SH-SY5Y (cell line): ENCODE measurements at regions not wholly inside any gene's neighbourhood (a gene's known extent, or its start where the extent isn't known, plus 50 kb on each side); places are given as distances from the start of the nearest gene placed in this dataset.

Source experiments
- GATA2 ChIP-seq: IDR thresholded peaks from 2 replicates; pipeline ENCODE4 v1.6.1; 2011; ENCODE audit warnings: mild to moderate bottlenecking, low read depth, low read length
- GATA3 ChIP-seq: IDR thresholded peaks from 2 replicates; pipeline ENCODE4 v1.6.1; 2011; ENCODE audit warnings: low read depth, mild to moderate bottlenecking, low read length, moderate library complexity

DNA sequence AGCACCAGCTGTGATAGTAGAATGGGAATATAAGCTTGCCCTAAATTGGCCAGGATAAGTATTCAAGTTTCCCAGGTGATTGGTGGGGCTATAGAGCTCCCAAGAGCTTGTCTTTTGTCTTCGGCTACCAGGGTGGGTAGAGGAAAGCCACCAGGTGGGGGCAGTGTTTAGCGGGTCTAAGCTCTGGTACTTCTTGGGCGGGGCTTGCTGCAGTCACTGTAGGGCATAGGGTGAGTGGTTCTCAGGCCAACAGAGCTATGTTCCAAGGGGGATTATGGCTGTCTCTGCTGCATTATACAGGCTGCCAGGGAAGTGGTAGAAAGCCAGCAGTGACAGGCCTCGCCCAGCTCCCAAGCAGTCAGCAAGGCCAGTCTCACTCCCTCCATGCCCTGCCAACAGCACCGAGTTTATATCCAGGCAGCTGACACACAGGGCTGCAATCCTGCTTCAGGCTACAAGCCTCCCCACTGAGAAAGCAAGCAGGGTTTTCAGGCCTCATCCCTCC is 110.7 kb downstream of the ZNF467 start:
- TF ChIP-seq GATA2 (no peak), GATA3 (no peak)

DNA sequence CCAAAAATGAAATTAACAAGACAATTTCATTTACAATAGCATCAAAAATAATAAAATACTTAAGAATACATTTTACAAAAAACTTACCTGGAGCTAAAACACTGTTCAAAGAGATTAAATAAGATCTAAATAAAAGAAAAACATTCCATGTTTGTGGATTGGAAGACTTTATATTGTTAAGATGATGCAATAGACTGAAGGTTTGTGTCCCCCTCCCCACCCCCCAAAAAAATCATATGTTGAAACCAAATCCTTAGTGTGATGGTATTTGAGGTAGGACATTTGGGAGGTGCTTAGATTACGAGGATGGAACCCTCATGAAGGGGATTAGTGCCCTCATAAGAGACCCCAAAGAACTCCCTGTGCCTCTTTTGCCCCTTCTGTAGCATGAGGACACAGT is 117.6 kb downstream of the ZNF467 start:
- no peak for TF ChIP-seq GATA2
- TF ChIP-seq GATA3 = no peak

DNA sequence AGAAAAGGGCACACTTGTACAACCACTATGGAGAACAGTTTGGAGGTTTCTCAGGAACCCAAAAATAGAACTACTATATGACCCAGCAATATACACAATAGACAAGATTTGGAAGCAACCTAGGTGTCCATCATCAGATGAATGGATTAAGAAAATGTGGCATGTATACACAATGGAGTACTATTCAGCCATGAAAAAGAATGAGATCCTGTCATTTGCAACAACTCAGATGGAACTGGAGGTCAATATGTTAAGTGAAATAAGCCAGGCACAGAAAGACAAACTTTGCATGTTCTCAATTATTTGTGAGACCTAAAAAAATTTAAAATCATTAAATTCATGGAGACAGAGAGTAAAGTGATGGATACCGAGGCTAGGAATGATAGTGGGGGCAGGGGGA is 118.8 kb downstream of the ZNF467 start:
- no peak for TF ChIP-seq GATA3
- TF ChIP-seq GATA2 = no peak

DNA sequence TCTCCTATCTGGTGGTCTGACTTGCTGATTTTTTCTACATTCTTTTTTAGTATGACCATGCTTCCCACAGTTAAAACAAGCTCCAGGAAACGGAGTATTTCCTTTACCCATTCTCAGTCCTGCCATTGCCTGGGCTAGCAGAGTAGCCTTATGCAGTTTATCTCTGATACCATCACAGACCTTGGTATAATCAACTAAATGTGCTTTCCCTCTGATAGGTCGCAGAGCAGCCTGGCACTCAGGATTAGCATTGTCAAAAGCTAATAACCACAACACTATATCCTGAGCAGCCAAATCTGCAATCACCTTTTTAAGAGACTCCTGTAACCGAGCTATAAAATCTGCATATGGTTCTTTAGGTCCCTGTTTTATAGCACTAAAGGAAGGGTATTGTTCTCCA is 123.2 kb downstream of the ZNF467 start:
- TF ChIP-seq GATA2 = peak; percentile 68

DNA sequence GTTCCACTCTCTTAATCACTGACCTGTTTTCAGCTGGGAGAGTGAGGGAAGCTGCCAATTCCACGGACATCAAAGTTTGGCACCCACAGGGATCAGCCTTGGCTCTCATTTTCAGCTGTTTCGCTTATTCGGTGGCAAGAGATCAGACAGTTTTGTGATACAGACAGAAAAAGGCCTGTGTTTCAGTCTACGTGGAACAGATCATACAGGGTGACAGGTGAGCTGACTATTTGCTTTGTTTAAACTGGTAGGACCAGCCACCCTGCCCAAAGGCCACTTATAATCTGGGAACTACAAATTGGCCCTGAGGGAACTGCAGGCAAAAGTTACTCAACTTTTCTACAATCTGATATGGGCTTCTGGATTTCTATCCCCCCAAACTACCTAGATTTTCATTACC is 128.6 kb downstream of the ZNF467 start:
- TF ChIP-seq GATA3 = no peak

DNA sequence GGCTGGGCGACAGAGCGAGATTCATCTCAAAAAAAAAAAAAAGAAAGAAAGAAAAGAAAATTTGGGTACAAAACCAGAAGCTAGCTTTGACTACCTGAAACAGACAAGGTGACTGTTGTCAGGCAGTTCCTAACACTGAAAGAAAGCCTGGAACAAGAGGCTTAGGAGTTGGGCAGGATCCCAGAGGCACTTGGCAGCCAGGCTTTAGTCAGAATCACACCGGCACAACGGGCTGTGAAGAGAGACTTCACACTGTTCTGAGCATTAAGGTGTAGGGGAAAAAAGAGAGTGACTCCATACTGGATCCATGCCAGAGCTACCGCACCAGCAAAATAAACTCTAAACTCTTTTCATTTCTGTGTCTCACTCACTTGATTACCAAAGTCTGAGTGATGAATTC is 130.8 kb downstream of the ZNF467 start:
- no peak for TF ChIP-seq GATA2
- TF ChIP-seq GATA3 = no peak

DNA sequence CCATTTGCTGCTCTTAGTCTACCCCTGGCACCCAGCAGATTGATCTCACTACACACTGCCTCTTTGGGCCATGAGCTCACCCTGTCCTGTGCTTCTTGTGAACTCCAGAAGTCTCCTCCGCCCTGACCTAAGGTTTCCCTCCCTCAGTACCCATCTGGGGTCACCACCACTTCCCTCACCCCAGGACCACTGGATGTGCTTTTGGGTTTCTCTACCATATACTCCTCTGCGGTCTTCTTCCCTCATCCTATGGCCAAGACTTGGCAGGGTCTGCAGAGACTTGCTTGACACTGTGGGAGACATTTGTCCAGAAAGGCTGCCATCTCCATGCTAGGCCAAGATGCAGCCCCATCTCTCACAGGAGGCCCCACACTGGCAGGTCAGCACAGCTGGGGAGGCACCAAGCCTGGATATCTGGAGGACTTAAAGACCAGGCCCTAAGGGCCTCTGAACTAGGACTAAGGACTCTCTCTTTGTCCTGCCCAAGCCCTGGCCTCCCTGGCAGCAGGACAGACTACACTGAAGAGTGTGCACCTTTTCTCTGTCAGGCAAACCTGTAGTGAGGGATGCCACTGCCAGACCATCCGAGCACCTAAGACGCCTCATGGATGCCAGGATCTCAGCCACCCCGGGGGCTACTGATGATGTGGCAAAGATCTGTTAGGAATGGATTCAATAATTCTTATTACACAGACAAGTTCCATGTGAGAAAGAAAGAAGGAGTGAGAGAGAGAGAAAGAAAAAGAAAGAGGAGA is 134.6 kb downstream of the ZNF467 start:
- no peak for TF ChIP-seq GATA2
- TF ChIP-seq GATA3 = no peak

DNA sequence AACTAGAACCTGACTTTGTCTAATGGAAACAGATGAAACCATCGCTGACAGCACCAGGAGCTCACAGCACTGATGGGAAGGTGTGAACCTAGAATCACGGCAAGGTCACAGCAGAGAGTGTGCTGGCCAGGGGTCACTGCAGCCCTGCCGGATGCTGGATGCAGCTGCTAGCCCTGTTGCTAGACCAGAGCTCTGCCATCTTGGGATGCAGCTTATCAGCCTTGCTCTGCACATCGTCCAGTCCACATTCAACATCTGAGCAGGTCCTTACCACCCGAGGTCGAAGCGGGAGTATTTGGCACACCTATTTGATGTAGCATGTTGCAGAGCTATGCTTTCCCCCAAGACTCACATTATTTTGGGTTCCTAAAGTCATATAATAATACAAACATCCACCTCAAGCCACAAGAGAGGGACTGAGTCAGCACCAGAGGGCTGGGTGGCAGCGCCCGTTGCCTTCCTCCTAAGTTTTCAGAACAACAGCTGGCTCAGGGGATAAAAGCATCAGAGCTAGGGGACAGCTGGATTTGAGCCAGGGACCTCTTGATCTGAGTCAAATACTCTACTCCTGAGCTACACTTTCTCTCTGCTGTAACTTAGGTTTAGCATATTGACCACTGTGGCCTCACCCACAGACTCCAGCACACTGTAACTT is 135.3 kb downstream of the ZNF467 start:
- TF ChIP-seq GATA3 = no peak
- no peak for TF ChIP-seq GATA2

DNA sequence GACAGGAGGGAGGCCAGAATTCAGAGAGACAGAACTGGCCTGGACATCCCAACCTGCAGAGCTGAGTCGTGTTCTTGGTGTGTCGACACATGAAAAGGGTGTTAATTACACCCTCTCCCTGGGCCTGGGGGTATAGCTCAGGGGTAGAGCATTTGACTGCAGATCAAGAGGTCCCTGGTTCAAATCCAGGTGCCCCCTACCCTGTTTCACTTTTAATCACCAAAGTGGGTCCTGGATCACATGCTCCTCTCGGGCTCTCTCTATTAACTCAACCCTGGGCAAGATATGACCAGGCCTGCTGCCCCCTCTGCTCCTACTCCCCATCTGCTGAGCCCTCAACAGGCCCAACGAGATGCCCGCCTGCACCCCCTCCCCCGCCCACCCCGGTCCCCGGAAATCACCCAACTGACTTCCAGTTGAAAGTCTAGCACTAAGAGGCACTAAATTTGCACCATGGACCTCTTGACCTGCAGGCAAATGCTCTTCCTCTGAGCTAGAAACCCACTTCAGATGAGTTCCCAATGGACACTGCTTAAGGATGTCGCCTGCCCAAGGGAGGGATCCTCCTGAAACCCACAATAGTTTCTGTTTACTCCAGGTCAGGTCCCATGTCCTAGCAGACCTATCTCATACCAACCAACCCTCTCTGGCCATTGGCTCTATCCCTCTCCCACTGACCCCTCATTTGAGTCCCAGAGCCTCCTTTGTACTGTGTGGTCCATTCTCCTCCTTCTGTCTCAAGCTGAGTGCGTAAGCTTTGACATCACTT is 137.6 kb downstream of the ZNF467 start:
- TF ChIP-seq GATA3 (no peak), GATA2 (no peak)

DNA sequence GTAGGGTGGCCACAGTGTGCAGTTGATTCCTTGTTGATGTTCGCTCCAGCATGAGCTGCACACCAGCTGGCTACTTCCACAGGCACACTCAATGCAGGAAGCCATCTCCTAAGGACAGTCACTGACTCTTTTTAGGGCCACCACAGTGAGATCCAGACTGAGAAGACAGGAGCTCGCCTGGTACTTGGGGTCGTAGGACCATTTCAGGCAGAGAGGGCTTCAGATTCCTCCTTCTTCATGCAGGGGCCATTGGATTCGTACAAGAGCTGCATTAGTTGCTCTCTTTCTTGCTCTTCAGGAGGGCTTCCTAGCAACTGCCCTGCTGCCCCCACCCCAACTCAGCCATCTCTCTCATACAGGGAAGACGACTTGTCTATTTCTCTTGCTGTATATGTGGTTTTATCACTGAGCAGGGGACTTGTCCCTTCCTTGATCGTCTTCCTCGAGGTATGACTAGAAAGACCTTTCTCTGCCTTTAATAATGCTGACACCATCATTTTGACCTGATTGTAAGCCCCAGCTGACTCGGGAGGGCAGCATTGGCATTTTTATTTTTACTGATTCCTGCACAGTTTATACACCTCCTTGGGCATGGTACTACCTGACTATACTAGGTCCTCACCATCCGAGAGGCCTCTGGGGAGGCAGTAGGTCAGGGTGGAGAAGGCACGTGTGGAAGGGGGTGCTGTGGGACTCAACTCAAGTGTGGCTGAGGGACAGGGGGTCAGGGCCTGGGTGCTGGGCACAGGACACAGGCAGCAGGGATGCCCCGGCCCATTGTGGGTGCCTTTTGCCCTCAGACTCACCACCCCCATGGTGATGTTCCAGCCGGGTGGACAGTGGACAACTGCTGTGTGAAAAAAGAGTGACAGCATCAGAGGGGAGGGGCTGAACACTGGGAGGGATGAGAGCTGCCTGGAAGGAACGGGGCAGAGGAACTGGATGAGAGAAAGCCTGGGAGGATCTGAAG is 136.7 kb upstream of the ZNF746 start:
- no peak for TF ChIP-seq GATA3
- TF ChIP-seq GATA2 = no peak

DNA sequence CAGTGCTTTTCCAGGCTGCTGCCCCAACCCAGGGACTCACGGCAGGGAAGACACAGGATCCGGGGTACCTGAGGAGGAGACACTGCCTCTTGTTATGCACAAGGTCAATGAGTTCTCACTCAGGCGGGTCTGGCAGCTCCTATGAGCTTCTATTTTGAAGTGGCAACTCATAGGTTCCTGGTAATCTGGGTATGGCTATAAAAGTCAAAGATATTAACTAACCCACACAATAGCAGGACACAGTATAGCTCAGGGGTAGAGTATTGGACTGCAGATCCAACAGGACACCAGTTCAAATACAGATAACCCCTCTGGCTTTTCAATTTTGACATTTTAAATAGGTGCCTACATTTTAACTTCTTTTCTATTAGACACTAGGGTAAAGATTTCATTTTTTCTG is 130.3 kb upstream of the ZNF746 start:
- TF ChIP-seq GATA2 = no peak
- no peak for TF ChIP-seq GATA3

DNA sequence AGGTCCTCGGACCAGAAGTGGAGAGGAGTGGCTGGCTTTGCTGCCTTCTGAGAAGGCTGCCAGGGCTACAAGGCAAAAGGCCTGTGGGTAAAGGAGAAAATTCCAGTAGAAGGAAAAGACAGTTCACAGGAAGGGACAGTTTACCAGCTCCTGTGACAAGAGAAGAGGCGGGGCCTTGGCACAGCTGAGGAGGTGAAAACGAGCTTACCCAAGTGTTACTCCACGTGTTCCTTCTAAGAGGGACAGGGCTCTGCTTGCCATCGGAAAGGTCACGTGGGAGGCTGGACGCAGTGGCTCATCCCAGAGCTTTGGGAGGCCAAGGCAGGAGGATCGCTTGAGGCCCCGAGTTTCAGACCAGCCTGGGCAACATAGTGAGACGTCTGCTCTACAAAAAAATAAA is 129.4 kb upstream of the ZNF746 start:
- no peak for TF ChIP-seq GATA3
- no peak for TF ChIP-seq GATA2

DNA sequence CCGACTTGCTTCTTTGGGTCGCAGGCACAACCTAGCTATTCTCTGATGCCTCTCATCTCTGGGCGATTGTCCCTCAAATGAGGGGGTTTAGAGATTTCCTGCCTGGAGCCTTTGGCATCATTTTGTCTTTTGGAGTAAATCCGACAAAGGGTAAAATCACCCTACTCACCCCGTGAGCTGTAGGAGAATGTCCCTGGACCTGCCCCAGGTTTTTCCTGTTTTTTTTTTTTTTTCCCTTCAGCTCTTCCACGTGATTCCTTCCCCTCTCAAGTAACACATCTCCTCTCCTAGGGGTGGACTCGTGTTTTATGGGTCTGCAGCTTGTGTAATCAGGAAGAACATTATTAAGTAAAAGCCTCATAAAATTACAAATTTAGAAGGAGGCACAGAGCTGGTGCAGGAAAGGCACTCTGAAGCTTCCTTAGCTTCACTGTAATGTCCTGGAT is 128.4 kb upstream of the ZNF746 start:
- no peak for TF ChIP-seq GATA2
- TF ChIP-seq GATA3 = no peak

DNA sequence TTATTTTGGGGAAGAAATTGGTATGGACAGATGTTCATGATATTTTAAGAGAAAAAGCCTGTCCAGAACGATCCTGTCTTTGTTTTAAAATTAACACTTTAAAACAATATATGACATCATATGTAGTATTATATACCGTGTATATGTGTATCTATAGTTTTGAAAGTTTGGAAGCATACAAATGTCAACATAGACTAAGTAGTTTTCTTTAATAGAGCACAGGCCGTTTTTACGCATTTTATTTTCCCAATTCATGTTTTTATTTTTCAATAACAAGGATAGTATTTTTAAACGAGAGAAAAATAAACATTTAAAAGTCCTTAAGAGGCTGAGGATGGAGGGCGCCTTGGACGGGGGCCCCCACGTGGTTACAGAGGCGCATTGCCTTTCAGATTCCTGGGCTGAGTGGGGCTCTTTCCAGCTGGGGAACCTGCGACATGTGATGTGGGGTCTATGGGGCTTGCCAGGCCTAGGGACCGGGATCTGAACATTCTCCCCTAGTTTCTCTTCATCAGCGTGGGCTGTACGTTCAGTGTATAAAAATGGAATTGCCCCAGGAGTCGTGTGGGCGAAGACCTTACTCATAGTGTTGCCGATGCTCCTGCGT is 127.8 kb upstream of the ZNF746 start:
- TF ChIP-seq GATA2 = no peak
- TF ChIP-seq GATA3 = no peak
